ENCODE measurements at regions not wholly inside any gene's neighbourhood (a gene's known extent, or its start where the extent isn't known, plus 50 kb on each side); places are given as distances from the start of the nearest gene placed in this dataset.

GRCh38 chr13:106681536-106681935 lies 113.6 kb upstream of the ARGLU1 start:
- DNase-seq (ENCODE audit: low read depth in 2 of 2): no peak

- DNase-seq (ENCODE audit: low read depth in 2 of 2): no peak
Measured at GRCh38 chr13:106680796-106681472, 113.0 kb upstream of the ARGLU1 start.

- no peak for DNase-seq (ENCODE audit: low read depth in 2 of 2)
Measured at GRCh38 chr13:106678646-106679418, 110.9 kb upstream of the ARGLU1 start.

- DNase-seq (ENCODE audit: low read depth in 2 of 2): no peak
Measured at GRCh38 chr13:106675311-106675710, 107.4 kb upstream of the ARGLU1 start.

- no peak for DNase-seq (ENCODE audit: low read depth in 2 of 2)
Measured at GRCh38 chr13:106660746-106661625, 93.0 kb upstream of the ARGLU1 start.

GRCh38 chr13:106657104-106657503 lies 89.2 kb upstream of the ARGLU1 start:
- DNase-seq (ENCODE audit: low read depth in 2 of 2): no peak

- no peak for DNase-seq (ENCODE audit: low read depth in 2 of 2)
Measured at GRCh38 chr13:106656186-106656585, 88.2 kb upstream of the ARGLU1 start.

GRCh38 chr13:106651442-106651841 lies 83.5 kb upstream of the ARGLU1 start:
- no peak for DNase-seq (ENCODE audit: low read depth in 2 of 2)

GRCh38 chr13:106650690-106651205 lies 82.8 kb upstream of the ARGLU1 start:
- DNase-seq (ENCODE audit: low read depth in 2 of 2): no peak

GRCh38 chr13:106649495-106649894 lies 81.6 kb upstream of the ARGLU1 start:
- no peak for DNase-seq (ENCODE audit: low read depth in 2 of 2)

- DNase-seq (ENCODE audit: low read depth in 2 of 2): no peak
Measured at GRCh38 chr13:106640515-106640914, 72.6 kb upstream of the ARGLU1 start.

GRCh38 chr13:106637519-106637918 lies 69.6 kb upstream of the ARGLU1 start:
- no peak for DNase-seq (ENCODE audit: low read depth in 2 of 2)

- no peak for DNase-seq (ENCODE audit: low read depth in 2 of 2)
Measured at GRCh38 chr13:106636492-106636891, 68.6 kb upstream of the ARGLU1 start.

GRCh38 chr13:106635616-106636015 lies 67.7 kb upstream of the ARGLU1 start:
- DNase-seq (ENCODE audit: low read depth in 2 of 2): no peak

GRCh38 chr13:106633321-106633720 lies 65.4 kb upstream of the ARGLU1 start:
- DNase-seq (ENCODE audit: low read depth in 2 of 2): no peak

- DNase-seq (ENCODE audit: low read depth in 2 of 2): no peak
Measured at GRCh38 chr13:106630650-106631049, 62.7 kb upstream of the ARGLU1 start.

GRCh38 chr13:106630162-106630561 lies 62.2 kb upstream of the ARGLU1 start:
- DNase-seq (ENCODE audit: low read depth in 2 of 2): no peak

GRCh38 chr13:106628936-106629659 lies 61.2 kb upstream of the ARGLU1 start:
- DNase-seq (ENCODE audit: low read depth in 2 of 2): no peak

GRCh38 chr13:106626473-106626872 lies 58.5 kb upstream of the ARGLU1 start:
- no peak for DNase-seq (ENCODE audit: low read depth in 2 of 2)

GRCh38 chr13:106625578-106625977 lies 57.6 kb upstream of the ARGLU1 start:
- no peak for DNase-seq (ENCODE audit: low read depth in 2 of 2)

GRCh38 chr13:106623799-106624460 lies 56.0 kb upstream of the ARGLU1 start:
- DNase-seq (ENCODE audit: low read depth in 2 of 2): no peak
